Mucosa of descending colon (tissue), 3 donors: ENCODE measurements at regions not wholly inside any gene's neighbourhood (a gene's known extent, or its start where the extent isn't known, plus 50 kb on each side); places are given as distances from the start of the nearest gene placed in this dataset.

ENCODE experiments used
- ATAC-seq: fragments of 200-7000 bp; cut with Tn5 transposase; one replicate; pipeline ENCODE4 v1.9.1; 2020; ENCODE audit warnings: mild to moderate bottlenecking, moderate library complexity
- DNase-seq, 3 donors: peaks; one replicate each; pipeline ENCODE4 v3.0.0-alpha.2; 2020
- H3K36me3 ChIP-seq: fragments of 200-600 bp; one replicate; pipeline ENCODE4 v1.8.0; 2021; ENCODE audit warnings: low read depth, mild to moderate bottlenecking
- H3K4me1 ChIP-seq: fragments of 200-600 bp; one replicate; pipeline ENCODE4 v1.8.0; 2021; ENCODE audit warnings: low read depth, mild to moderate bottlenecking
- H3K4me3 ChIP-seq: fragments of 200-600 bp; one replicate; pipeline ENCODE4 v1.8.0; 2021; ENCODE audit warnings: mild to moderate bottlenecking
- H3K9me3 ChIP-seq: fragments of 200-600 bp; one replicate; pipeline ENCODE4 v1.8.0; 2021; ENCODE audit warnings: mild to moderate bottlenecking
- CTCF ChIP-seq: fragments of 200-600 bp; IDR thresholded peaks from one replicate; pipeline ENCODE4 v1.8.0; 2022; ENCODE audit warnings: antibody characterized with exemption, mild to moderate bottlenecking
- intact Hi-C, 2 donors: fragments of 100-400 bp; cut with DNase I in 1 of 2; cut with micrococcal nuclease in 1 of 2; formaldehyde crosslinking; loops; one replicate each; pipeline versions ENCODE4 v1.11.0 to v1.11.1; 2022; cut with DNase I, micrococcal nuclease
- donor health status: DM: no; HTN: no; CAD: no; lungs with moderate emphysema.
- donor health status: DM: no; HTN: no; CAD: no.
- donor health status: DM: no; HTN: yes; CAD: no.

GRCh38 chr13:74641586-74641985, 507.4 kb upstream of the KLF12 start:
- DNase-seq, result no peak
- Histone ChIP-seq H3K4me3 (no peak overlapping the region), H3K9me3 (no peaks in the 10 kb centered on the region), H3K36me3 (no peaks in the 10 kb centered on the region), H3K4me1 (no peaks in the 10 kb centered on the region)
- no peak for ATAC-seq
- no peak for TF ChIP-seq CTCF
- intact Hi-C loops, result no loop called here

GRCh38 chr13:74633734-74634133, 499.5 kb upstream of the KLF12 start:
- no peak for ATAC-seq
- no peak for DNase-seq
- no peak overlapping the region for H3K4me3 ChIP-seq
- H3K4me1 ChIP-seq, result no peaks in the 10 kb centered on the region
- intact Hi-C loops, result no loop called here
- no peaks in the 10 kb centered on the region for H3K36me3 ChIP-seq
- no peak for TF ChIP-seq CTCF
- H3K9me3 ChIP-seq, result no peaks in the 10 kb centered on the region

- H3K9me3 ChIP-seq, result no peaks in the 10 kb centered on the region
- intact Hi-C loops, result no loop called here
- no peak overlapping the region for H3K4me3 ChIP-seq
- H3K36me3 ChIP-seq, result no peaks in the 10 kb centered on the region
- ATAC-seq (no peak), DNase-seq (no peak)
- TF ChIP-seq CTCF, result no peak
- H3K4me1 ChIP-seq, result no peaks in the 10 kb centered on the region
These were observed 495.8 kb upstream of the KLF12 start for GRCh38 chr13:74629985-74630384.

- Histone ChIP-seq H3K9me3 (no peaks in the 10 kb centered on the region), H3K4me1 (no peaks in the 10 kb centered on the region), H3K36me3 (no peaks in the 10 kb centered on the region), H3K4me3 (no peak overlapping the region)
- intact Hi-C loops, result no loop called here
- TF ChIP-seq CTCF, result no peak
- no peak for DNase-seq
- ATAC-seq, result no peak
These were observed 491.3 kb upstream of the KLF12 start for GRCh38 chr13:74625541-74625940.

- intact Hi-C loops, result no loop called here
- DNase-seq, result no peak
- Histone ChIP-seq H3K4me1 (no peaks in the 10 kb centered on the region), H3K36me3 (no peaks in the 10 kb centered on the region), H3K9me3 (no peaks in the 10 kb centered on the region), H3K4me3 (no peak overlapping the region)
- TF ChIP-seq CTCF, result no peak
- ATAC-seq, result no peak
These were observed 489.6 kb upstream of the KLF12 start for GRCh38 chr13:74623761-74624160.

GRCh38 chr13:74622284-74622683, 488.1 kb upstream of the KLF12 start:
- no peak for DNase-seq
- intact Hi-C loops, result no loop called here
- Histone ChIP-seq H3K4me1 (no peaks in the 10 kb centered on the region), H3K9me3 (no peaks in the 10 kb centered on the region), H3K36me3 (no peaks in the 10 kb centered on the region), H3K4me3 (no peak overlapping the region)
- TF ChIP-seq CTCF, result no peak
- no peak for ATAC-seq
